ENCODE measurements at regions not wholly inside any gene's neighbourhood (a gene's known extent, or its start where the extent isn't known, plus 50 kb on each side); places are given as distances from the start of the nearest gene placed in this dataset.

GRCh38 chr6:140062043-140063020 lies 687.9 kb upstream of the CITED2 start:
- no peak for TF ChIP-seq EZH2 (IDR thresholded peaks at IDR 0.05; ENCODE audit: borderline replicate concordance)
- no peak for TF ChIP-seq CTCF (IDR thresholded peaks at IDR 0.05; ENCODE audit: poor library complexity)
- TF ChIP-seq EZH2phosphoT487 (IDR thresholded peaks at IDR 0.05; ENCODE audit: low read depth, severe bottlenecking, unreplicated experiment) = no peak

Measured in hepatocyte (in vitro differentiated cells).